NCI-H510A (cell line): ENCODE measurements at regions not wholly inside any gene's neighbourhood (a gene's known extent, or its start where the extent isn't known, plus 50 kb on each side); places are given as distances from the start of the nearest gene placed in this dataset.
"Not testable (repeated sequence)": the region's sequence is repeated elsewhere in the genome, so short reads cannot be mapped to it uniquely, and the experiment has no call there.

Source experiments
- DNase-seq: peaks from one replicate; lab custom pipeline; 2025; lab: John Stamatoyannopoulos, UW

- DNase-seq, result no peak
These were observed 71.5 kb upstream of the DAAM1 start for GRCh38 chr14:59116984-59117415.

DNA sequence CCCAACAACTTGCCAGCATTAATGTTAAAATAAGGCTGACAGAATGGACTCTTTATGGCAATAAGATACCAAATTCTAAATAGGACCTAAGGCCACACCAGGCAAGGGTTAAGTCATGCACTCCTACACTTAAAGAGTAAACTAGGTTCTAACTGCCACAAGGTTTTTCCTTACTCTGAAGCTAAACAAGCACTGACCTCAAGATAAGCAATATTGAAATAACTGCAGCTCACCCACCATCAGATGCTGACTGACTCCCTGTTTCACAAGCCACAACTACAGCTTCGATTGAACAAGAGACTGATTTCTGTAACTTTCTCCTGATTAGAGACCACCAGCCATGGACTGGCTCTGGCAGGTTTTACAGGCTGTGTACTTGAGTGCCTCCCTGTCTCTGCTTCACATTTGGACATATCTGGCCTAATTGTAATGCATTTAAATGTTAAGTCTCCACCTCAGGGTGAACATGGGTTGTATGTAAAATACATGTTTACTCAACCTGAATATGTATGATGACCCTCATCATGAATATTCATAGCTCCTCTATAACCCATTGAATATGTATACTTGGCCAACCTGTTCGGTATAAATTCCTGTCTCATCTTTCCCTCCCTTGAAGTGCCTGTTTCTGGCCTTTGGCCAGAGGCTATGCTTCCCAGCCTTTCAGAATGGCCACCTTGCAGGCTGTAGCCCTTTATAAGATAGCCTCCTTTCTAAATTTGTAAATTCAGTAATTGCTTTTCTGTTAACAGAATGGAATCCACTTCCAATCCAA lies 70.5 kb upstream of the DAAM1 start:
- DNase-seq, result peak; percentile 12

DNA sequence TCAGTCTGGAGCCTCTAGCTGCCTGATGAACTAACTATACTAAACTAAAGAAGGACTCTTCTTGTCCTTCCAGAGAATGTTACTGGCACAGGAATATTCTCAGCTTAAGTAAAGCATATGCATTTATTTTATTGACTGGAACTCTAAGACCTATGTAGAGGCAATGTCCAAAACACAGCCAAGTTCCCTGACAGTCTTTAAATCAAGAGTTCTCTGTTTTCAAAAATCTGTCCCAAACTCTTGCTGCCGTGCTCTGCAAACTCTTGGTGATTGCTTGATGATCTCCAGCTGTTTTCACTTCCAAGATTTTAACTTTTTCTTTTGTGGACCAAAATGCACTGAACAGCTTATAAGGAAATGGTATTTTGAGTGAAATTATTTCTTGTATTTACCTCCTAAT lies 67.5 kb upstream of the DAAM1 start:
- DNase-seq, result no peak

DNA sequence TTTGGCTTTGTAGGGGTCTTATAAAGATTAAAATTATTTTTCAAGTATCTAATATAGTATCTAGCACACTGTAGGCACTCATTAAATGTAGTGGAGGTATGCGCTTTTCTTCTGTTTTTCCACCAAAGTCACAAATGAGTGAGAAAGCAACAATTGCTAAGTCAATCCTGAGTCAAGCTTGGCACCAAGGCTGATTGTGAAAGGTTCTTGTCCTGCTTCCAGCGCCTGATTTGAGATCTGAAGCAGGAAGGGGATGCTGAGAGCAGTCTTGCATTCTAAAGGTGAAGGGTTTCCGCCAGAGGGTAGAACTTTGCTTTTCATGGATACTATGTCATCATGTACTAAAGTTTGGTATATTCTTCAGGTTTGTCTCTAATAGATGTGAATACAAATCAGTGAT lies 64.9 kb upstream of the DAAM1 start:
- no peak for DNase-seq

DNA sequence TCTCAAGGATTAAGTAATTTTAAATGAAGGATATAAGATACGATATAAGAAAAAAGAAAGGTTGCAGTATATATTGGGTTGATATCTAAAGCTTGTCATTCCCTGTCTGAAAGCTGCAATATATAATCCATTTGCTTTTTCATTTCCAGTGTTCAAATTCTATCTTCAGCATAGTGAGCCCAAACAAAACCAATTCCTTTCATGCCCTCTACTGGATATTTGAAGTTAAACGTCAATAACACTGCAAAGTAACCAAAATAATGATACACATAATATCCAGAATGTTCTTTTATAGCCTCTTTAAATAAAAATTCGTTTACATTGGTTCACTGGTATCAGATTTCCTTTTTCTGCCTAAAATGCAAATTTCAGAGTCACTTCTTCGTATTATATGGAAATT lies 64.5 kb upstream of the DAAM1 start:
- DNase-seq, result no peak

- no peak for DNase-seq
These were observed 63.3 kb upstream of the DAAM1 start for GRCh38 chr14:59125156-59125555.

DNA sequence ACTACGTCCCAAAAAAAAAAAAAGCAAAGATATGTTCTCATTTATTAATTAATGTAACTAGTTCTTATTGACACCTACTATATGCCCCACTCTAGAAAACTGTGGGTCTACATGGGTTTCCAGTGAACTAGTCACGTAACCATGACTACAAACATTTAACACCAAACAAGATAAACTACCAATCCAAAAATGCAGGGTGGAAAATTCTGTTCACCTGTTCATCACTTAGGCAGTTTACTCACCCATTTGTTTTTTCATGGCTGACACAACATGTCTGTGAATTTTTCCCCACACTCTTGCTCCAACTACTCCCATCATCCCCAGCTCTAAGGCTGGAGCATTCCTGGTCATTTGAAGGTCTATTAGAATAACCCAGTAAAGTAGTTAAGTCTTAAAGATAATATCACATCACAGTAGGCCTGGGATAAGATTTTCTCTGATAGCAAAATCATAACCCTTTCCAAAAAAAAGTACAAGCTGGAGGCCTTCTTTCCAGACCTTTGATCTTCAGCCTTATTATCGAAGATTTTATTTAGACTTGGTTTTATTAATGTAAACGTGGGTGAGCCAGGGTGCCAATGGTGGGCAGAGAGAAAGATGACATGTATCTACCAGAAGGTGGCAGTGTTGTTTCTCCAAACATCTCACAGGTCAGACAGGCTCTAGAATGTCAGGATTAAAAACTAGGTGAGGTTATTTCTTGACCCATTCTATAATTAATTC lies 61.6 kb upstream of the DAAM1 start:
- peak; percentile 3 for DNase-seq

GRCh38 chr14:59127437-59127732 lies 61.1 kb upstream of the DAAM1 start:
- no peak for DNase-seq

DNA sequence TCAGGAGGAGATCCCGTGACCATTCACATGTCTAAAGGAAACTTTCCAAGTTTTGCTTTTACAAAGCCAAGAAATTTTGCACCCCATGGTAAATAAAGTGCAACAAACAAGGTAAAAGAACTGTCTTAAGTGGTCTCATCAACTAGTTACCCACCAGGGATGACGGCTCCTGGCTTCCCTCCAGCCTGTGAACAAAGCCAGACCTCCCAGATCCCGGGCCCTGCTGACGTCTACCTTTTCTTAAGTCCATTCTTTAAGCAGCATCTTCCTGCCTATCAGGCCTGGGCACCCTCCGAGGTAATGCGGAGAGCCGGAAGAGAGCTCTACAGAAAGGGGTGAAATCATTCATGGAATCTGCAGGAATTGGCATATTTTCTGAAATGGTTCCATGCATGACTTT lies 58.0 kb upstream of the DAAM1 start:
- no peak for DNase-seq

DNA sequence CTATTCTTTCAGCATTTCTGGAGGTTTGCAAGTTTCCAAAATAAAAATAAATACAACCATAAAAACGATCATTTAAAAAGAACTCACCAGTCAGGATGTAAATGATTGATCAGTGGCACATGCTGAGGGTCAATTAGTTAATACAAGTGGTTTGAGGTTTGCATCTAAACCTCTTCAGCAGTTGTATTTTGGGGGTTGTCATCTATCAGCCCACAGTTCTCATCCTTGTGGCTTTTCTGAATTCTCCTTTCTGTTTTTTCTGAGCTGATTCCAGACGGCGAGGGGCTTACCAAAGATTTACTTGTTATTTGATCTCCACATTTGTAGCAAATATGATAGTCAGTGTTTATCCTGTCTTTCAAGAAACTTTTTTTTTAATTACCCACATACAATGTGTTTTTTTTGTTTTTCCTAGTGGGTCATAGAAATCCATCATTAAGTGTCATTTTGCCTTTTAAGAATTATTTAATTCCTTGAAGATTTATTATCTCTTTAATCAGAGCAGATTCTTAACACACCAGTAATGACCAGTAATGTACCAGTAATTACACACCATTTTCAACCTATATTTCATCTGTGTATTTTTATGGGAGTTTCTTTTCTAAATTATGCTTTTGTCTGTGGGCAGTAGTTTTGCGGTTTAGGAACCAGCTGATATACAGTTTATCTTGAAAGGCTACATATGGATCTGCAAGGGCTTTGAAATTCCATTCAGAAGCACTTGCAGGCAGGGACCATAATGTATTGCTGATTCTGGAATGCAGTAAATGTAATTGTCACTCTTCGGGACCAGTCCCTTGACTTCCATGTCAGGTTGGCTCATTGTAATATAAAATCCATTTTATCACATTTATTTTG lies 56.3 kb upstream of the DAAM1 start:
- no peak for DNase-seq

- DNase-seq, result no peak
These were observed 55.5 kb upstream of the DAAM1 start for GRCh38 chr14:59132796-59133494.

GRCh38 chr14:59133709-59134108 lies 54.8 kb upstream of the DAAM1 start:
- DNase-seq, result no peak

- no peak for DNase-seq
These were observed 54.2 kb upstream of the DAAM1 start for GRCh38 chr14:59134307-59134706.

GRCh38 chr14:59137256-59137655 lies 51.2 kb upstream of the DAAM1 start:
- DNase-seq, result no peak

GRCh38 chr14:59138576-59138975 lies 49.9 kb upstream of the DAAM1 start:
- not testable (repeated sequence) for DNase-seq
